Thyroid gland (tissue), 4 donors: ENCODE measurements at regions not wholly inside any gene's neighbourhood (a gene's known extent, or its start where the extent isn't known, plus 50 kb on each side); places are given as distances from the start of the nearest gene placed in this dataset.
"Not testable (repeated sequence)": the region's sequence is repeated elsewhere in the genome, so short reads cannot be mapped to it uniquely, and the experiment has no call there.

Experiments used
- DNase-seq, 2 donors: peaks; one replicate each; pipeline ENCODE4 v3.0.0-alpha.2; 2019
- H3K27ac ChIP-seq, 3 donors: fragments of 200-600 bp; sonication (generic); 1 replicate in 2 of 3; 2 replicates in 1 of 3; pipeline ENCODE4 v1.5.1; 2016 to 2019; ENCODE audit warnings: mild to moderate bottlenecking in 1 of 3, moderate library complexity in 1 of 3
- H3K27me3 ChIP-seq: fragments of 200-600 bp; sonication (generic); one replicate; pipeline ENCODE4 v1.5.1; 2019
- H3K36me3 ChIP-seq, 2 donors: fragments of 200-600 bp; sonication (generic); one replicate each; pipeline ENCODE4 v1.5.1; 2016 to 2019
- H3K4me1 ChIP-seq, 2 donors: fragments of 200-600 bp; sonication (generic); one replicate each; pipeline ENCODE4 v1.5.1; 2017 to 2019
- H3K4me3 ChIP-seq, 3 donors: fragments of 200-600 bp; sonication (generic); replicated peaks in 1 of 3; 1 replicate in 2 of 3; 2 replicates in 1 of 3; pipeline ENCODE4 v1.5.1; 2016; ENCODE audit warnings: mild to moderate bottlenecking in 1 of 3
- H3K9me3 ChIP-seq: fragments of 200-600 bp; sonication (generic); one replicate; pipeline ENCODE4 v1.5.1; 2017
- POLR2A ChIP-seq, 2 donors: fragments of 450-650 bp; IDR thresholded peaks; one replicate each; pipeline ENCODE4 v1.6.1; 2017; ENCODE audit warnings: antibody characterized with exemption in 2 of 2, mild to moderate bottlenecking in 2 of 2, moderate library complexity in 1 of 2
- WGBS, 2 donors: methylation state at CpG; one replicate each; pipeline ENCODE4 v1.1.5; 2017; 5-methylcytosine and 5-hydroxymethylcytosine counted together
- intact Hi-C: fragments of 100-400 bp; cut with DNase I; formaldehyde crosslinking; loops from one replicate; pipeline ENCODE4 v1.15.1; 2023
- TF ChIP-seq, protein P1 (sequence below), 6 experiments: fragments of 200-600 bp in 3 of 6; fragments of 450-650 bp in 3 of 6; sonication (generic) in 3 of 6; IDR thresholded peaks; one replicate each; pipeline ENCODE4 v1.5.1; 2016 to 2019; ENCODE audit warnings: antibody characterized with exemption in 6 of 6, mild to moderate bottlenecking in 2 of 6, inconsistent platforms in 1 of 6, moderate library complexity in 1 of 6

DNA sequence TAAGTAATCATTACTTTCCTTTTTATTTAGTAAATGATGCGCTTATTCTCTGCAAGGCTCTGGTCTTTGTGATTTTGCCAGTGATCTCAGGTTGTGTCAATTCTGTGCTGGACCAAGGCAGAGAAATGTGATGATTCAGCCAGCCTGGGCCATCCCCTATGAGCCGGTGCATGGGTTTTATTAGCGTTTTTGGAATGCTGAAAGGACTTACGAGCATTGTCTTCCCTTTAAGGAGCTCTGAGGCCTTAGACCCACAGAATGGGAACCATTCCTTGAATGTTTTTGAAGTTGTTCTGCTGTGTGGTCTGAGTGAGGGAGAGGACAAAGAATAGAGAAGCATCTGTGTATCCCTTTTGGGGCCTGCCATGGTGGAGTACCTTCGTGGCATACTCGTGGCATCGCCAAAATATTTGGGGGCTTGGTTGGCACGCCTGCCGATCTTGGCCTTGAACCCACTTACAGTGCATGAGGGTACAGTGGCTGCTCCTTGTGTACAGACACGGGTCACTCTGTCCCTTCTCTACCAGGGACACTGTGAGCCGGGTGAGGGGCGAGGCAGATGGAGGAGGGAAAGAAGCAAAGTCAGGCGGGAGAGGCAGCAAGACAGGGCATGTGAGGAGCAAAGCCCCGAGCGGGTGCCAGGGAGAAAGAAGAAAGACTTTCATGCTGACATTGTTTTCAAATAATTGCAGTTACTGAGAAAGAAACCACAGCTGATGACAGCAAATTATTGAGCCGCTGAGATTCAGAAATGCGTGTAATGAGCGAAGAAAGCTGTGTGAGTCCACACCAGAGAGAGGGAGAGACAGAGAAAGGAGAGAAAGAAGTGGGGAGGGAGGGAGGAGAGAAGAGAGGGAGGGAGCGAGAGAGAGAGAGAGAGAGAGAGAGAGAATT lies 269.4 kb upstream of the RGMA start:
- intact Hi-C loops: no loop called here
- Histone ChIP-seq H3K4me1 (no peaks in the 10 kb centered on the region), H3K4me3 (no peak overlapping the region), H3K9me3 (no peaks in the 10 kb centered on the region), H3K27ac (no peak overlapping the region), H3K36me3 (no peaks in the 10 kb centered on the region), H3K27me3 (no peaks in the 10 kb centered on the region)
- 79 to 80% methylated on average over 19 of the region's 19 CpGs for WGBS, 2 donors
- no peak for DNase-seq
- TF ChIP-seq POLR2A (IDR thresholded peaks at IDR 0.05): no peak
- TF ChIP-seq, protein P1, sequence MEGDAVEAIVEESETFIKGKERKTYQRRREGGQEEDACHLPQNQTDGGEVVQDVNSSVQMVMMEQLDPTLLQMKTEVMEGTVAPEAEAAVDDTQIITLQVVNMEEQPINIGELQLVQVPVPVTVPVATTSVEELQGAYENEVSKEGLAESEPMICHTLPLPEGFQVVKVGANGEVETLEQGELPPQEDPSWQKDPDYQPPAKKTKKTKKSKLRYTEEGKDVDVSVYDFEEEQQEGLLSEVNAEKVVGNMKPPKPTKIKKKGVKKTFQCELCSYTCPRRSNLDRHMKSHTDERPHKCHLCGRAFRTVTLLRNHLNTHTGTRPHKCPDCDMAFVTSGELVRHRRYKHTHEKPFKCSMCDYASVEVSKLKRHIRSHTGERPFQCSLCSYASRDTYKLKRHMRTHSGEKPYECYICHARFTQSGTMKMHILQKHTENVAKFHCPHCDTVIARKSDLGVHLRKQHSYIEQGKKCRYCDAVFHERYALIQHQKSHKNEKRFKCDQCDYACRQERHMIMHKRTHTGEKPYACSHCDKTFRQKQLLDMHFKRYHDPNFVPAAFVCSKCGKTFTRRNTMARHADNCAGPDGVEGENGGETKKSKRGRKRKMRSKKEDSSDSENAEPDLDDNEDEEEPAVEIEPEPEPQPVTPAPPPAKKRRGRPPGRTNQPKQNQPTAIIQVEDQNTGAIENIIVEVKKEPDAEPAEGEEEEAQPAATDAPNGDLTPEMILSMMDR (IDR thresholded peaks at IDR 0.05): no peak

DNA sequence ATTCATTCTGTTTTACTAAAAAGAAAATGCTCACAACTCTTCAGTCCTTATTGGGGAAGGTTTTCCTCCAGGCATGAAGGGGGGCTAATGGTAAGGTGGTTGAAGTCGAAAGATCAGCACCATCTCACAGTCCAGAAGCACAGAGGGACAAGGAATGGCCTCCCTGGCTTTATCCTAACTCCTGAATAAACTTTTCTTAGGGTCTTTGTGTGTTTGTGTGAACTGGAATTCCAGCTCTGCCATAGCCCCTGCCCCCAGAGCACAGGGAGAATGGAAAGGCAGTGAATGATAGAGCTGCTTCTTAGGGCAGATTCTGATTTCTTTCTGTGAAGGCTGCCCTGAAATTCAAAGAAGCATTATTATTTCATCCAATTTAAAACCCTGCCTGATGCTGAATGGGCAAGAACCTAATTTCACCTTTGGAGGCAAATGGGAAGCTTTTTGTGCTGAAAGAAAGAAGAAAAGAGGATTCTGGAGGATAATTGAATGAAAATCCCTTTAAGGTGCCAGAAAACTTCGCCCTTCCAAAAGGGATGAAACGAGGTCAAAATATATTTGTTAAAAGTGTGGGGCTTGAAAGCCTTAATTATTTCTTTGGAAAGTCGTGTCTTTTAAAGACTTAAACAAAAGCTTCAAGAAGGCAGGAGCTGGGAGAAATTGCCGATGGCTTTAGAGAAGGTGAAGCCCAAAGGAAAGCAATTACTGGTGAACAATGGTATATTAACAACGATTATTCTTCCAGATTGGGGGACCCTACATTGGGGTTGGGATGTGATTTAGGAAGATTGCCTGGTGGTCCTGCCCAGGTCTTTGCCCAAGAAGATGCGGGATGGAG lies 259.9 kb upstream of the RGMA start:
- TF ChIP-seq, protein P1 (IDR thresholded peaks at IDR 0.05): no peak
- TF ChIP-seq POLR2A (IDR thresholded peaks at IDR 0.05): no peak
- H3K4me3 ChIP-seq: no peak overlapping the region
- H3K36me3 ChIP-seq: no peaks in the 10 kb centered on the region
- no peak overlapping the region for H3K27ac ChIP-seq
- no peak for DNase-seq
- intact Hi-C loops: no loop called here
- 69 to 71% methylated on average over 7 of the region's 7 CpGs for WGBS, 2 donors
- no peaks in the 10 kb centered on the region for H3K9me3 ChIP-seq
- H3K4me1 ChIP-seq: no peaks in the 10 kb centered on the region
- H3K27me3 ChIP-seq: no peaks in the 10 kb centered on the region

DNA sequence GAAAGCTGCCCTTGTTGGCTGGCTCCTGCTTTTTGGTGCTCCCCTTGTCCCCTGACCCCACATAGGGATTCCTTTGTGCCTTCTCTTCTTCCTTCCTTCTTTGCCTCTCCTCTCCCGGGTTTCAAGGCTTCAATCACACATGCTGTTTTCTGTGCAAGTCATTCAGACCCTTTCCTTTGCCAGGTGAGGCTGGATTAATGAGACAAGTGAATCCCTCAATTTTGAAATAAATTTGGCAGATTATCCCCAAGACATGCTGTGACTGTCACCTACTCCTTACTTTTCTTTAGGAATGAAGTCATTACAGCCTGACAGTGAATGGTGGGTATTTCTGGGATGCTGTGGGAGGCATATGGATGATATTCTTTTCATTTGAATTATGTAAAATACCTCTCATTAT lies 259.0 kb upstream of the RGMA start:
- 67% methylated on average over 1 of the region's 1 CpG for WGBS, 2 donors
- H3K9me3 ChIP-seq: no peaks in the 10 kb centered on the region
- DNase-seq: no peak
- no peaks in the 10 kb centered on the region for H3K4me1 ChIP-seq
- no peak overlapping the region for H3K4me3 ChIP-seq
- TF ChIP-seq, protein P1 (IDR thresholded peaks at IDR 0.05): no peak
- TF ChIP-seq POLR2A (IDR thresholded peaks at IDR 0.05): no peak
- no peaks in the 10 kb centered on the region for H3K27me3 ChIP-seq
- no peak overlapping the region for H3K27ac ChIP-seq
- intact Hi-C loops: no loop called here
- H3K36me3 ChIP-seq: no peaks in the 10 kb centered on the region

DNA sequence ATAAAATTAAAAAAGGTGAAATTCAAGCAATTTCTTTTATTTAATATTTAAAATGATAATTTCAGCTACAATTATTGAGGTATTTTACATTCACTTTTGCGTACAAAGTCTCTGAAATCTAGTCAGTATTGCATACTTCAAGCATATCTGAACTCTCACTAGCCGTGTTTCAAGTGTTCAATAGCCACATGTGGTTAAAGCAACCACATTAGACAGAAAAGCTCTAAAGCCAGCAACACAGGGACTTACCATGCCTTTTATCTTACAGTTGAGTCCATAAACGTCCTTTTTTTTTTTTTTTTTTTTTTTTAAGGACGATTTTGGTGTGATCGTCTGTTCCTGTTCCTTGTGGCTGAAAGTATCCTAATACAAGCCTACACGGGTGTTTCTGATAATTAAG lies 257.0 kb upstream of the RGMA start:
- Histone ChIP-seq H3K27ac (no peak overlapping the region), H3K36me3 (no peaks in the 10 kb centered on the region), H3K4me3 (no peak overlapping the region), H3K27me3 (no peaks in the 10 kb centered on the region), H3K4me1 (no peaks in the 10 kb centered on the region), H3K9me3 (no peaks in the 10 kb centered on the region)
- TF ChIP-seq, protein P1 (IDR thresholded peaks at IDR 0.05): no peak
- TF ChIP-seq POLR2A (IDR thresholded peaks at IDR 0.05): no peak
- WGBS, 2 donors: 75 to 76% methylated on average over 6 of the region's 6 CpGs
- intact Hi-C loops: no loop called here
- no peak for DNase-seq

DNA sequence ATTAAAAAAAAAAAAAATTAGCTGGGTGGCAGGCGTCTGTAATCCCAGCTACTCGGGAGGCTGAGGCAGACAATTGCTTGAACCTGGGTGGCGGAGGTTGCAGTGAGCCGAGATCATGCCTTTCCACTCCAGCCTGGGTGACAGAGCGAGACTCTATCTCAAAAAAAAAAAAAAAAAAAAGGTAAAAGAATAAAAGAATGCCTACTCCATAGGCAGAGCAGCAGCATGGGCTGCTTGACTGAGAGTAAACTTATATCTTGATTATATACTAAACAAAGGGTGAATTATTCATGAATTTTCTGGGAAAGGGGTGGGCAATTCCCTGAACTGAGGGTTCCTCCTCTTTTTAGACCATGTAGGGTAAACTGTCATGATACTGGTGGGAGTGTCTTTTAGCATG lies 254.4 kb upstream of the RGMA start:
- 78% methylated on average over 5 of the region's 5 CpGs for WGBS, 2 donors
- H3K36me3 ChIP-seq, H3K4me3 ChIP-seq, H3K27ac ChIP-seq, DNase-seq, H3K27me3 ChIP-seq, H3K4me1 ChIP-seq, intact Hi-C loops, H3K9me3 ChIP-seq: not testable (repeated sequence)
